Liver (tissue), 3 donors: ENCODE measurements at regions not wholly inside any gene's neighbourhood (a gene's known extent, or its start where the extent isn't known, plus 50 kb on each side); places are given as distances from the start of the nearest gene placed in this dataset.

ENCODE experiments used
- ATF3 ChIP-seq: IDR thresholded peaks from 2 replicates; pipeline ENCODE4 v1.6.1; 2016; ENCODE audit warnings: antibody characterized with exemption
- CTCF ChIP-seq: fragments of 150-350 bp; IDR thresholded peaks from 2 replicates; pipeline ENCODE4 v1.5.1; 2017; ENCODE audit warnings: improper control_type of control experiment, low read depth, low read length; ENCODE audit not compliant: missing input control
- EGR1 ChIP-seq, 2 donors: IDR thresholded peaks; 2 replicates each; pipeline ENCODE4 v1.6.1; 2016 to 2018; ENCODE audit warnings: antibody characterized with exemption in 2 of 2, low read depth in 2 of 2
- GABPA ChIP-seq, 2 donors: IDR thresholded peaks in 1 of 2; conservative IDR thresholded peaks in 1 of 2; 2 replicates each; pipeline ENCODE4 v1.6.1; 2016; ENCODE audit warnings: antibody characterized with exemption in 2 of 2, mild to moderate bottlenecking in 1 of 2, moderate library complexity in 1 of 2
- HNF4G ChIP-seq: IDR thresholded peaks from 2 replicates; pipeline ENCODE4 v1.6.1; 2016; ENCODE audit warnings: antibody characterized with exemption
- JUND ChIP-seq, 2 donors: IDR thresholded peaks; 2 replicates each; pipeline ENCODE4 v1.6.1; 2016; ENCODE audit warnings: antibody characterized with exemption in 2 of 2
- MAX ChIP-seq: IDR thresholded peaks from 2 replicates; pipeline ENCODE4 v1.6.1; 2016; ENCODE audit warnings: antibody characterized with exemption
- RAD21 ChIP-seq, 2 donors: IDR thresholded peaks; 2 replicates each; pipeline ENCODE4 v1.6.1; 2016; ENCODE audit warnings: antibody characterized with exemption in 2 of 2, mild to moderate bottlenecking in 2 of 2
- REST ChIP-seq: IDR thresholded peaks from 2 replicates; pipeline ENCODE4 v1.6.1; 2016; ENCODE audit warnings: antibody characterized with exemption, mild to moderate bottlenecking
- TAF1 ChIP-seq: conservative IDR thresholded peaks from 2 replicates; pipeline ENCODE4 v1.6.1; 2016; ENCODE audit warnings: antibody characterized with exemption, mild to moderate bottlenecking
- YY1 ChIP-seq: IDR thresholded peaks from 2 replicates; pipeline ENCODE4 v1.6.1; 2016; ENCODE audit warnings: antibody characterized with exemption, mild to moderate bottlenecking
- ZBTB33 ChIP-seq: IDR thresholded peaks from 2 replicates; pipeline ENCODE4 v1.6.1; 2016; ENCODE audit warnings: antibody characterized with exemption
- donor health status: healthy.
- donor health status: healthy.

- no peak for TF ChIP-seq CTCF
- no peak for TF ChIP-seq JUND (IDR thresholded peaks at IDR 0.05)
- no peak for TF ChIP-seq TAF1
- TF ChIP-seq ATF3: no peak
- no peak for TF ChIP-seq RAD21 (IDR thresholded peaks at IDR 0.05)
- TF ChIP-seq EGR1 (IDR thresholded peaks at IDR 0.05; ENCODE audit: low read depth in 2 of 2): no peak
- TF ChIP-seq GABPA (IDR thresholded peaks at IDR 0.05 in 1 of 2, conservative IDR thresholded peaks at IDR 0.05 in 1 of 2): no peak
- TF ChIP-seq ZBTB33: no peak
- TF ChIP-seq REST: no peak
- TF ChIP-seq YY1: no peak
- no peak for TF ChIP-seq HNF4G
- no peak for TF ChIP-seq MAX
Observed at GRCh38 chr2:164275659-164276058, 345.6 kb downstream of the GRB14 start.
